OCI-LY1 (cell line): ENCODE measurements at regions not wholly inside any gene's neighbourhood (a gene's known extent, or its start where the extent isn't known, plus 50 kb on each side); places are given as distances from the start of the nearest gene placed in this dataset.

Source experiments
- EZH2 ChIP-seq: fragments of 200-600 bp; sonication (generic), shearing (Covaris generic); IDR thresholded peaks from 2 replicates; pipeline ENCODE4 v1.8.0; 2017; ENCODE audit warnings: borderline replicate concordance, mixed run types, mild to moderate bottlenecking, antibody characterized with exemption, low read length, moderate library complexity, mixed read lengths
- TF ChIP-seq, protein P1 (sequence below): fragments of 200-600 bp; sonication (generic), shearing (Covaris generic); IDR thresholded peaks from 2 replicates; pipeline ENCODE4 v1.5.1; 2017; ENCODE audit warnings: mild to moderate bottlenecking, antibody characterized with exemption, low read length, moderate library complexity, mixed read lengths

DNA sequence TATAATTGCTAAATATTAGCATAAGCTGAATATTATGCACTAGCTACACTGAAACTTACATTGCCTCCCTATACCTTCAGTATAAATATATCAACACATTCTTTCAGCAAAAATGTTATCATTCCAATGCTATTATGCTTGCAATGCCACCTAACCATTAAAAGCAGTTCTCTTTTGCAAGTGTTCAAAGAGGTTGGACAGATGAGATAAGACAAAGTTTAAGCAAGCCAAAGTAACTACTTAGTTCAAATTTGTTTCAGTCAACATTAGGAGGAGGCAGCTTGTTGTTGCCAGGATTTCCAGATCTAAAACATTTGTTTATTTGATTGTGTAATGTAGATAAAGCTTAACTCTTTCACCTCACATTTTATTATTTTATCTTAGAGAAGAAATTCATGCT lies 323.9 kb upstream of the FAM241A start:
- TF ChIP-seq, protein P1, sequence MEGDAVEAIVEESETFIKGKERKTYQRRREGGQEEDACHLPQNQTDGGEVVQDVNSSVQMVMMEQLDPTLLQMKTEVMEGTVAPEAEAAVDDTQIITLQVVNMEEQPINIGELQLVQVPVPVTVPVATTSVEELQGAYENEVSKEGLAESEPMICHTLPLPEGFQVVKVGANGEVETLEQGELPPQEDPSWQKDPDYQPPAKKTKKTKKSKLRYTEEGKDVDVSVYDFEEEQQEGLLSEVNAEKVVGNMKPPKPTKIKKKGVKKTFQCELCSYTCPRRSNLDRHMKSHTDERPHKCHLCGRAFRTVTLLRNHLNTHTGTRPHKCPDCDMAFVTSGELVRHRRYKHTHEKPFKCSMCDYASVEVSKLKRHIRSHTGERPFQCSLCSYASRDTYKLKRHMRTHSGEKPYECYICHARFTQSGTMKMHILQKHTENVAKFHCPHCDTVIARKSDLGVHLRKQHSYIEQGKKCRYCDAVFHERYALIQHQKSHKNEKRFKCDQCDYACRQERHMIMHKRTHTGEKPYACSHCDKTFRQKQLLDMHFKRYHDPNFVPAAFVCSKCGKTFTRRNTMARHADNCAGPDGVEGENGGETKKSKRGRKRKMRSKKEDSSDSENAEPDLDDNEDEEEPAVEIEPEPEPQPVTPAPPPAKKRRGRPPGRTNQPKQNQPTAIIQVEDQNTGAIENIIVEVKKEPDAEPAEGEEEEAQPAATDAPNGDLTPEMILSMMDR, result no peak
- no peak for TF ChIP-seq EZH2
